ENCODE measurements at regions not wholly inside any gene's neighbourhood (a gene's known extent, or its start where the extent isn't known, plus 50 kb on each side); places are given as distances from the start of the nearest gene placed in this dataset.
"Not testable (repeated sequence)": the region's sequence is repeated elsewhere in the genome, so short reads cannot be mapped to it uniquely, and the experiment has no call there.

- ChIA-PET CTCF (no interaction called here), POLR2A (ENCODE audit: unreplicated experiment) (no interaction called here)
- Histone ChIP-seq H3K36me3 (ENCODE audit: low read depth) (no peaks in the 10 kb centered on the region), H3K9me2 (ENCODE audit: insufficient read depth) (no peaks in the 10 kb centered on the region), H3K4me1 (replicated peaks; ENCODE audit: insufficient read depth) (no peaks in the 10 kb centered on the region), H3K4me2 (no peak overlapping the region), H3F3A (ENCODE audit: insufficient read depth, low read depth) (no peaks in the 10 kb centered on the region), H3K79me2 (ENCODE audit: low read depth) (no peaks in the 10 kb centered on the region), H2AFZ (no peak overlapping the region), H3K27ac (no peak overlapping the region), H3K27me3 (ENCODE audit: insufficient read depth, low read depth) (no peaks in the 10 kb centered on the region), H3K9me3 (ENCODE audit: insufficient read depth, low read depth) (no peaks in the 10 kb centered on the region), H3K4me3 (no peak overlapping the region), H4K20me1 (ENCODE audit: insufficient read depth) (no peaks in the 10 kb centered on the region)
- TF ChIP-seq EZH2 (IDR thresholded peaks at IDR 0.05; ENCODE audit: low read depth) = no peak
- TF ChIP-seq CTCF (conservative IDR thresholded peaks at IDR 0.05) = no peak
- no peak for DNase-seq
- BruUV-seq (replicated peaks) = no TSS peak
- intact Hi-C loops (cut with micrococcal nuclease; ENCODE audit: unreplicated experiment) = no loop called here
Observed at GRCh38 chr2:146981921-146982320, 862.9 kb upstream of the ACVR2A start.

- Histone ChIP-seq H3K9me2 (ENCODE audit: insufficient read depth) (no peaks in the 10 kb centered on the region), H3K27me3 (ENCODE audit: insufficient read depth, low read depth) (no peaks in the 10 kb centered on the region), H3K36me3 (ENCODE audit: low read depth) (no peaks in the 10 kb centered on the region), H3K79me2 (ENCODE audit: low read depth) (no peaks in the 10 kb centered on the region), H3K9me3 (ENCODE audit: insufficient read depth, low read depth) (no peaks in the 10 kb centered on the region), H3F3A (ENCODE audit: insufficient read depth, low read depth) (no peaks in the 10 kb centered on the region), H4K20me1 (ENCODE audit: insufficient read depth) (no peaks in the 10 kb centered on the region), H3K4me2 (no peak overlapping the region), H3K4me1 (replicated peaks; ENCODE audit: insufficient read depth) (no peaks in the 10 kb centered on the region), H3K4me3 (no peak overlapping the region), H2AFZ (no peak overlapping the region), H3K27ac (no peak overlapping the region)
- TF ChIP-seq EZH2 (IDR thresholded peaks at IDR 0.05; ENCODE audit: low read depth) (no peak), CTCF (conservative IDR thresholded peaks at IDR 0.05) (no peak)
- ChIA-PET CTCF (no interaction called here), POLR2A (ENCODE audit: unreplicated experiment) (no interaction called here)
- intact Hi-C loops (cut with micrococcal nuclease; ENCODE audit: unreplicated experiment) = no loop called here
- BruUV-seq (replicated peaks) = no TSS peak
- DNase-seq = no peak
Observed at GRCh38 chr2:146979746-146980145, 865.1 kb upstream of the ACVR2A start.

- H3K4me3 ChIP-seq = no peak overlapping the region
- TF ChIP-seq CTCF (conservative IDR thresholded peaks at IDR 0.05) (no peak), EZH2 (IDR thresholded peaks at IDR 0.05; ENCODE audit: low read depth) (no peak)
- ChIA-PET CTCF (interaction anchor here (0.6 kb wide), 1 partner anchor 123 kb away, joined by 6 read pairs; no protein-coding TSS in a partner anchor), POLR2A (ENCODE audit: unreplicated experiment) (no interaction called here)
- H3K79me2 ChIP-seq (ENCODE audit: low read depth) = no peaks in the 10 kb centered on the region
- no peaks in the 10 kb centered on the region for H3F3A ChIP-seq (ENCODE audit: insufficient read depth, low read depth)
- H3K9me3 ChIP-seq (ENCODE audit: insufficient read depth, low read depth) = no peaks in the 10 kb centered on the region
- no peaks in the 10 kb centered on the region for H3K9me2 ChIP-seq (ENCODE audit: insufficient read depth)
- no peaks in the 10 kb centered on the region for H3K4me1 ChIP-seq (replicated peaks; ENCODE audit: insufficient read depth)
- H3K27ac ChIP-seq = no peak overlapping the region
- no peaks in the 10 kb centered on the region for H4K20me1 ChIP-seq (ENCODE audit: insufficient read depth)
- no peak for DNase-seq
- H3K27me3 ChIP-seq (ENCODE audit: insufficient read depth, low read depth) = no peaks in the 10 kb centered on the region
- H2AFZ ChIP-seq = no peak overlapping the region
- no peaks in the 10 kb centered on the region for H3K36me3 ChIP-seq (ENCODE audit: low read depth)
- intact Hi-C loops (cut with micrococcal nuclease; ENCODE audit: unreplicated experiment) = no loop called here
- H3K4me2 ChIP-seq = no peak overlapping the region
- BruUV-seq (replicated peaks) = no TSS peak
Observed at GRCh38 chr2:146978577-146979555, 866.0 kb upstream of the ACVR2A start.

GRCh38 chr2:146970981-146971380, 873.8 kb upstream of the ACVR2A start:
- H2AFZ ChIP-seq; H3K9me3 ChIP-seq (ENCODE audit: insufficient read depth, low read depth); H3K79me2 ChIP-seq (ENCODE audit: low read depth); H3F3A ChIP-seq (ENCODE audit: insufficient read depth, low read depth); H3K4me2 ChIP-seq; H4K20me1 ChIP-seq (ENCODE audit: insufficient read depth); BruUV-seq (replicated peaks); POLR2A ChIA-PET (ENCODE audit: unreplicated experiment); H3K27me3 ChIP-seq (ENCODE audit: insufficient read depth, low read depth); DNase-seq; H3K4me1 ChIP-seq (replicated peaks; ENCODE audit: insufficient read depth); H3K36me3 ChIP-seq (ENCODE audit: low read depth); H3K27ac ChIP-seq; H3K4me3 ChIP-seq; H3K9me2 ChIP-seq (ENCODE audit: insufficient read depth); intact Hi-C loops (cut with micrococcal nuclease; ENCODE audit: unreplicated experiment): not testable (repeated sequence)
- CTCF ChIA-PET = interaction anchor here (0.6 kb wide), 1 partner anchor 1674 kb away, joined by 3 read pairs; no protein-coding TSS in a partner anchor

GRCh38 chr2:146969703-146970102, 875.1 kb upstream of the ACVR2A start:
- H2AFZ ChIP-seq; H3K36me3 ChIP-seq (ENCODE audit: low read depth); CTCF ChIA-PET; H3K79me2 ChIP-seq (ENCODE audit: low read depth); H3K9me3 ChIP-seq (ENCODE audit: insufficient read depth, low read depth); H3K4me3 ChIP-seq; H3K4me2 ChIP-seq; H3K4me1 ChIP-seq (replicated peaks; ENCODE audit: insufficient read depth); H3K27ac ChIP-seq; H3K27me3 ChIP-seq (ENCODE audit: insufficient read depth, low read depth); intact Hi-C loops (cut with micrococcal nuclease; ENCODE audit: unreplicated experiment); H3K9me2 ChIP-seq (ENCODE audit: insufficient read depth); H3F3A ChIP-seq (ENCODE audit: insufficient read depth, low read depth); H4K20me1 ChIP-seq (ENCODE audit: insufficient read depth); POLR2A ChIA-PET (ENCODE audit: unreplicated experiment); DNase-seq; BruUV-seq (replicated peaks): not testable (repeated sequence)
